HepG2 (cell line): ENCODE measurements at regions not wholly inside any gene's neighbourhood (a gene's known extent, or its start where the extent isn't known, plus 50 kb on each side); places are given as distances from the start of the nearest gene placed in this dataset.
A peak's percentile ranks its signal among the peaks of the same experiment; 100 is the strongest.

ENCODE experiments used
- ATAC-seq: fragments of 200-7000 bp; cut with Tn5 transposase; 3 replicates; pipeline ENCODE4 v1.9.1; 2020; ENCODE audit warnings: mild to moderate bottlenecking, moderate library complexity
- BruUV-seq: library from RNA; stranded (reverse); fragments of 400-500 nt; replicated peaks from 2 replicates; lab custom pipeline; 2021; lab: Mats Ljungman, UMichigan
- CTCF ChIA-PET: fragments of 300-600 bp; formaldehyde crosslinking; extraction: SDS; loops from one replicate; lab custom pipeline; 2021; ENCODE audit warnings: low total read pairs, inconsistent platforms, low intra/inter-chr PET ratio; lab: Yijun Ruan, JAX
- POLR2A ChIA-PET: fragments of 350-600 bp; sonication (Branson Sonifier 250); formaldehyde crosslinking; loops from one replicate; lab custom pipeline; 2020; ENCODE audit warnings: antibody characterized with exemption, inconsistent platforms; lab: Yijun Ruan, JAX
- DNase-seq: peaks from one replicate; pipeline ENCODE4 v3.0.0-alpha.2; 2015; ENCODE audit warnings: low spot score
- FAIRE-seq: peaks from 3 replicates; lab custom pipeline; 2011; peaks lifted over from hg19 to GRCh38; lab: Jason Lieb, UNC
- H2AFZ ChIP-seq: one replicate; pipeline ENCODE4 v1.6.1; 2011; ENCODE audit warnings: low read length, inconsistent platforms
- H3K27ac ChIP-seq: fragments of 300-600 bp; 3 replicates; pipeline ENCODE4 v1.8.0; 2011; ENCODE audit warnings: mixed run types, mild to moderate bottlenecking, mixed read lengths, low read length, inconsistent platforms; ENCODE audit not compliant: insufficient read depth; ENCODE audit errors: extremely low read length
- H3K27me3 ChIP-seq, 2 experiments: fragments of 200-600 bp in 1 of 2; 2 replicates in 1 of 2; 3 replicates in 1 of 2; pipeline versions ENCODE4 v1.6.0 to v1.8.0; 2011; ENCODE audit warnings: low read length in 2 of 2, mild to moderate bottlenecking in 2 of 2, moderate library complexity in 2 of 2, inconsistent platforms in 1 of 2; ENCODE audit not compliant: insufficient read depth in 2 of 2, control insufficient read depth in 1 of 2
- H3K36me3 ChIP-seq, 2 experiments: fragments of 200-600 bp in 1 of 2; replicated peaks in 1 of 2; 2 replicates in 1 of 2; 3 replicates in 1 of 2; pipeline versions ENCODE4 v1.5.1 to v1.8.0; 2011; ENCODE audit warnings: low read length in 2 of 2, inconsistent platforms in 1 of 2; ENCODE audit not compliant: insufficient read depth in 2 of 2, control insufficient read depth in 1 of 2
- H3K4me1 ChIP-seq: 2 replicates; pipeline ENCODE4 v1.5.1; 2012; ENCODE audit warnings: low read length, inconsistent platforms; ENCODE audit not compliant: insufficient read depth
- H3K4me2 ChIP-seq: 2 replicates; pipeline ENCODE4 v1.6.0; 2011; ENCODE audit warnings: low read depth, low read length, inconsistent platforms
- H3K4me3 ChIP-seq, 3 experiments: fragments of 200-600 bp in 1 of 3; sonication (generic), shearing (Covaris generic) in 1 of 3; replicated peaks in 1 of 3; 2 replicates each; pipeline ENCODE4 v1.5.1; 2011 to 2016; ENCODE audit warnings: low read length in 3 of 3, inconsistent platforms in 2 of 3, low read depth in 2 of 3, mild to moderate bottlenecking in 2 of 3, control low read depth in 1 of 3, mixed read lengths in 1 of 3; ENCODE audit not compliant: insufficient read depth in 1 of 3
- H3K79me2 ChIP-seq: one replicate; pipeline ENCODE4 v1.6.1; 2011; ENCODE audit warnings: low read length, inconsistent platforms; ENCODE audit not compliant: insufficient read depth
- H3K9ac ChIP-seq: 2 replicates; pipeline ENCODE4 v1.6.0; 2011; ENCODE audit warnings: mild to moderate bottlenecking, low read depth, low read length, inconsistent platforms; ENCODE audit not compliant: insufficient read depth
- H3K9me3 ChIP-seq: 2 replicates; pipeline ENCODE4 v1.5.1; 2012; ENCODE audit warnings: mild to moderate bottlenecking, low read length
- H4K20me1 ChIP-seq: 2 replicates; pipeline ENCODE4 v1.6.0; 2011; ENCODE audit warnings: inconsistent platforms, mild to moderate bottlenecking, low read length, moderate library complexity; ENCODE audit not compliant: insufficient read depth
- CEBPG ChIP-seq: IDR thresholded peaks from 2 replicates; pipeline ENCODE4 v1.6.1; 2016
- HNF1A ChIP-seq, 2 experiments: sonication (generic) in 1 of 2; formaldehyde crosslinking in 1 of 2; IDR thresholded peaks; 2 replicates each; pipeline versions ENCODE4 v1.4.0 to v1.6.1; 2016 to 2020; ENCODE audit warnings: borderline replicate concordance in 1 of 2, low read depth in 1 of 2, mild to moderate bottlenecking in 1 of 2, missing genetic modification reagents in 1 of 2
- THAP8 ChIP-seq: sonication (generic); formaldehyde crosslinking; IDR thresholded peaks from 2 replicates; pipeline ENCODE4 v1.5.1; 2020; ENCODE audit warnings: missing genetic modification reagents, mild to moderate bottlenecking, borderline replicate concordance
- ZNF136 ChIP-seq: sonication (generic); formaldehyde crosslinking; IDR thresholded peaks from 2 replicates; pipeline ENCODE4 v1.8.1; 2022; ENCODE audit warnings: low read depth, mild to moderate bottlenecking, moderate library complexity, missing genetic modification reagents
- WGBS: methylation state at CpG from one replicate; pipeline ENCODE4 v1.1.6; 2017; ENCODE audit warnings: low lambda C conversion rate; 5-methylcytosine and 5-hydroxymethylcytosine counted together
- in situ Hi-C: cut with HindIII; loops from 2 replicates; pipeline ENCODE4 v1.10.0; 2017; ENCODE audit warnings: low pct_unique_long_range_greater_than_20kb; ENCODE audit not compliant: extremely low pct_ligation_motif_present
- intact Hi-C: fragments of 100-400 bp; cut with micrococcal nuclease; formaldehyde crosslinking; loops from one replicate; pipeline ENCODE4 v1.10.0; 2022; ENCODE audit not compliant: unreplicated experiment

DNA sequence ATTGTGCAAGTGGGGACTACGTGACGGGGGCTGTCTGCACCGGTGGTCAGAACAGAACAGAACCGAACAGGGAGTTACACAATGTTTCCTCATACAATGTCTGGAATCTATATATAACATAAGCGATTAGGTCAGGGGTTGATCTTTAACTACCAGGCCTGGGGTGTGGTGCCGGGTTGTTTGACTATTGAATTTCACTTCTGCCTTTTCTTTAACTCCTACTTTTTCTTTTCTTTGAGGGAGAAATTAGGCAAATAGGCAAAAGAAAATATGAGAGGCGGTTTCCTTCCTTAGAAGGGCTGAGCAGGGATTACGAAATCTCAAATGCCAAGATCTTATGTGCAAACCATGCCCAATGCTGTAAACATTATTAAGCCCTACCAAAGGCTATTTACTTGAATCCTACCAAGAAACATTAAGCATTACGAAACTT is 140.3 kb downstream of the SLC38A6 start:
- H3K4me3 ChIP-seq, result no peak overlapping the region
- H2AFZ ChIP-seq, result no peak overlapping the region
- H3K27me3 ChIP-seq, result no peaks in the 10 kb centered on the region; a peak in 1 of 5 replicates
- H4K20me1 ChIP-seq, result no peaks in the 10 kb centered on the region
- peaks cover 11% of the 10 kb centered on the region for H3K9me3 ChIP-seq
- ChIA-PET CTCF (no interaction called here), POLR2A (no interaction called here)
- no peak overlapping the region for H3K27ac ChIP-seq
- TF ChIP-seq ZNF136 (CRISPR knock-in tag), result no peak
- no peak for TF ChIP-seq THAP8 (CRISPR knock-in tag)
- 0 out of 2 replicates have a peak, but pooled peaks have one; percentile 15 for TF ChIP-seq CEBPG (CRISPR knock-in tag)
- peak; percentile 48; the same call in 1 of the 2 replicates for TF ChIP-seq HNF1A (IDR thresholded peaks at IDR 0.05; ENCODE audit: low read depth)
- no peak for TF ChIP-seq HNF1A (CRISPR knock-in tag; IDR thresholded peaks at IDR 0.05; ENCODE audit: borderline replicate concordance)
- no peak overlapping the region for H3K4me2 ChIP-seq
- in situ Hi-C loops (no loop called here), intact Hi-C loops (no loop called here)
- no peaks in the 10 kb centered on the region for H3K79me2 ChIP-seq
- DNase-seq, result no peak
- no TSS peak for BruUV-seq
- no peak overlapping the region for H3K9ac ChIP-seq
- peaks cover 47% of the 10 kb centered on the region for H3K4me1 ChIP-seq
- H3K36me3 ChIP-seq, result no peaks in the 10 kb centered on the region
- 51% methylated on average over 9 of the region's 9 CpGs for WGBS
- no peak for ATAC-seq
- FAIRE-seq, result no peak
